PC-3 (cell line): ENCODE measurements at regions not wholly inside any gene's neighbourhood (a gene's known extent, or its start where the extent isn't known, plus 50 kb on each side); places are given as distances from the start of the nearest gene placed in this dataset.

Experiments used
- CTCF ChIP-seq: fragments of 300-600 bp; sonication (generic); conservative IDR thresholded peaks from 2 replicates; pipeline ENCODE4 v1.5.1; 2017; ENCODE audit warnings: antibody characterized with exemption, low read depth, mild to moderate bottlenecking, low read length
- EZH2 ChIP-seq: fragments of 300-600 bp; sonication (generic); IDR thresholded peaks from one replicate; pipeline ENCODE4 v1.6.1; 2017; ENCODE audit warnings: antibody characterized with exemption, mild to moderate bottlenecking, low read length; ENCODE audit not compliant: unreplicated experiment
- EZH2phosphoT487 ChIP-seq: fragments of 300-600 bp; sonication (generic); IDR thresholded peaks from 2 replicates; pipeline ENCODE4 v1.6.1; 2018; ENCODE audit warnings: mild to moderate bottlenecking, antibody characterized with exemption, low read length, borderline replicate concordance

GRCh38 chr15:95152741-95153140 is 921.4 kb downstream of the MCTP2 start:
- TF ChIP-seq CTCF (no peak), EZH2 (no peak), EZH2phosphoT487 (no peak)
